ENCODE measurements at regions not wholly inside any gene's neighbourhood (a gene's known extent, or its start where the extent isn't known, plus 50 kb on each side); places are given as distances from the start of the nearest gene placed in this dataset.

DNA sequence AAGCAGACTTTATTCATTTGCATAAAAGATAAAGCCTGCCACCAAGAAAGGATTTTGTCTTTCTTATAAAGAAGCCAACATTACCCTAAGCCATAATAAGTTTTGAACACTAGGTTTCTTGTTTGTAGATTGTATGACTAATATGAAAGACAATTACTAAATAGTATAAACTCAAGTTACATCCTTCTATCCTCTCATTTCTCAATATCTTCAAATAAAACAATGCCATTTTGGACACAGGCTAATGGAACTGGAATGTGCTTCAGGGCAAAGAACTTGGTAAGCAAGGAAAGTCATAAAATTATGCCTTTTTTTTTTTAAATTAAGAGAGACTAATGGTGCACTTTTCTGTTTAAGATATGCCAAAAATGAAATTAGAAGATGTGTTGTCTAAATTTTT lies 137.7 kb downstream of the DKK1 start:
- no peak overlapping the region for H2AFZ ChIP-seq (ENCODE audit: low read length)
- H3K9me3 ChIP-seq (ENCODE audit: low read length), result no peaks in the 10 kb centered on the region
- H3K4me3 ChIP-seq (ENCODE audit: low read depth, low read length, poor library complexity, severe bottlenecking), result no peak overlapping the region
- no peak overlapping the region for H3K9ac ChIP-seq (ENCODE audit: low read length)
- no peak overlapping the region for H3K4me2 ChIP-seq (ENCODE audit: low read length)
- H3K4me1 ChIP-seq (ENCODE audit: insufficient read depth, low read length, severe bottlenecking), result no peaks in the 10 kb centered on the region
- TF ChIP-seq, protein P1, sequence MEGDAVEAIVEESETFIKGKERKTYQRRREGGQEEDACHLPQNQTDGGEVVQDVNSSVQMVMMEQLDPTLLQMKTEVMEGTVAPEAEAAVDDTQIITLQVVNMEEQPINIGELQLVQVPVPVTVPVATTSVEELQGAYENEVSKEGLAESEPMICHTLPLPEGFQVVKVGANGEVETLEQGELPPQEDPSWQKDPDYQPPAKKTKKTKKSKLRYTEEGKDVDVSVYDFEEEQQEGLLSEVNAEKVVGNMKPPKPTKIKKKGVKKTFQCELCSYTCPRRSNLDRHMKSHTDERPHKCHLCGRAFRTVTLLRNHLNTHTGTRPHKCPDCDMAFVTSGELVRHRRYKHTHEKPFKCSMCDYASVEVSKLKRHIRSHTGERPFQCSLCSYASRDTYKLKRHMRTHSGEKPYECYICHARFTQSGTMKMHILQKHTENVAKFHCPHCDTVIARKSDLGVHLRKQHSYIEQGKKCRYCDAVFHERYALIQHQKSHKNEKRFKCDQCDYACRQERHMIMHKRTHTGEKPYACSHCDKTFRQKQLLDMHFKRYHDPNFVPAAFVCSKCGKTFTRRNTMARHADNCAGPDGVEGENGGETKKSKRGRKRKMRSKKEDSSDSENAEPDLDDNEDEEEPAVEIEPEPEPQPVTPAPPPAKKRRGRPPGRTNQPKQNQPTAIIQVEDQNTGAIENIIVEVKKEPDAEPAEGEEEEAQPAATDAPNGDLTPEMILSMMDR (IDR thresholded peaks at IDR 0.05; ENCODE audit: low read length), result no peak
- TF ChIP-seq EZH2 (IDR thresholded peaks at IDR 0.05; ENCODE audit: borderline replicate concordance, low read length), result no peak
- no peaks in the 10 kb centered on the region for H3K79me2 ChIP-seq (ENCODE audit: insufficient read depth, low read length)
- H3K27me3 ChIP-seq (ENCODE audit: insufficient read depth, low read length), result no peaks in the 10 kb centered on the region
- H4K20me1 ChIP-seq (ENCODE audit: insufficient read depth, low read length), result no peaks in the 10 kb centered on the region
- H3K9me2 ChIP-seq (ENCODE audit: low read depth, low read length), result no peaks in the 10 kb centered on the region
- no peaks in the 10 kb centered on the region for H3F3A ChIP-seq (ENCODE audit: insufficient read depth, low read length)
- H3K27ac ChIP-seq (ENCODE audit: low read depth, low read length, poor library complexity, severe bottlenecking), result no peak overlapping the region
- no peaks in the 10 kb centered on the region for H3K36me3 ChIP-seq (ENCODE audit: insufficient read depth, low read length)

DNA sequence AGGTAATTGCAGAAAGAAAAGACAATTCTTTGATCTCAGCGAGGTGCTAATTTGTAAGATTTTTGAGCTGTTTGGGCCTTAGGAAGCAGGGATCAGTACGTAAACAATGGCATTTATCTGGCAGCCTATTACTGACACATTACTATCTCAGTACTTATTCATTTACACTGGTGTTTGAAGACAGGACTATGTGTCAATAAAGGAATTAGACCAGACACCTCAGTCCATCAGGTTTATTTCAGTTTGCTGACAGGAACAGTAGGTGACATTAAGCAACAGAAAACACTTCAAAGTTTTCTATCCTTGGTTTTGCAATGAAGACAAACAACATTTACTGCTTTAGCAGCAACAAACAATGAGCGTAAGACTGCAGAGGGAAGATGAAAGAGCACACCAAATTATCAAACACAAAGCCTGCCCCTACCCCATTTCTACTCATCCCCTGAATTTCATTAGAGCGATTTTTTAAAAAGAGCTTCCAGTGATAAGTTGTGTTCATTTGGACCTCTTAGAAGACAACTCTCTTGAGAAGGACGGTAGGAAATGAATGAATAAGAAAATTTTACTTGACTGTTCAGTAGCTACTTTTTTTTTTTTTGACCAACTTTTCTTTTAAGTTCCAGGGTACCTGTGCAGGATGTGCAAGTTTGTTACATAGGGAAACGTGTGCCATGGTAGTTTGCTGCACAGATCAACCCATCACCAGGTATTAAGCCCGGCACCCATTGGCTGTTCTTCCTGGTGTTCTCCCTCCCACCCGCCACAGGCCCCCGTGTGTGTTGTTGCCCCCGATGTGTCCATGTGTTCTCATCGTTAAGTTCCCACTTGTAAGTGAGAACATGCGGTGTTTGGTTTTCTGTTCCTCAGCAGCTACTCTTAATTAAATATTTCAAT lies 138.8 kb downstream of the DKK1 start:
- Histone ChIP-seq H3K36me3 (ENCODE audit: insufficient read depth, low read length) (no peaks in the 10 kb centered on the region), H3K9ac (ENCODE audit: low read length) (no peak overlapping the region), H3K27me3 (ENCODE audit: insufficient read depth, low read length) (no peaks in the 10 kb centered on the region), H3K4me3 (ENCODE audit: low read depth, low read length, poor library complexity, severe bottlenecking) (no peak overlapping the region), H3K27ac (ENCODE audit: low read depth, low read length, poor library complexity, severe bottlenecking) (no peak overlapping the region), H4K20me1 (ENCODE audit: insufficient read depth, low read length) (no peaks in the 10 kb centered on the region), H3F3A (ENCODE audit: insufficient read depth, low read length) (no peaks in the 10 kb centered on the region), H3K9me2 (ENCODE audit: low read depth, low read length) (no peaks in the 10 kb centered on the region), H3K4me1 (ENCODE audit: insufficient read depth, low read length, severe bottlenecking) (no peaks in the 10 kb centered on the region), H2AFZ (ENCODE audit: low read length) (no peak overlapping the region), H3K4me2 (ENCODE audit: low read length) (no peak overlapping the region), H3K79me2 (ENCODE audit: insufficient read depth, low read length) (no peaks in the 10 kb centered on the region), H3K9me3 (ENCODE audit: low read length) (no peaks in the 10 kb centered on the region)
- TF ChIP-seq EZH2 (IDR thresholded peaks at IDR 0.05; ENCODE audit: borderline replicate concordance, low read length), result no peak
- TF ChIP-seq, protein P1 (IDR thresholded peaks at IDR 0.05; ENCODE audit: low read length), result no peak

- H3K36me3 ChIP-seq (ENCODE audit: insufficient read depth, low read length), result no peaks in the 10 kb centered on the region
- H3K27ac ChIP-seq (ENCODE audit: low read depth, low read length, poor library complexity, severe bottlenecking), result no peak overlapping the region
- H3F3A ChIP-seq (ENCODE audit: insufficient read depth, low read length), result no peaks in the 10 kb centered on the region
- TF ChIP-seq, protein P1 (IDR thresholded peaks at IDR 0.05; ENCODE audit: low read length), result no peak
- TF ChIP-seq EZH2 (IDR thresholded peaks at IDR 0.05; ENCODE audit: borderline replicate concordance, low read length), result no peak
- H2AFZ ChIP-seq (ENCODE audit: low read length), result no peak overlapping the region
- H3K4me3 ChIP-seq (ENCODE audit: low read depth, low read length, poor library complexity, severe bottlenecking), result no peak overlapping the region
- H3K4me1 ChIP-seq (ENCODE audit: insufficient read depth, low read length, severe bottlenecking), result no peaks in the 10 kb centered on the region
- no peaks in the 10 kb centered on the region for H4K20me1 ChIP-seq (ENCODE audit: insufficient read depth, low read length)
- no peaks in the 10 kb centered on the region for H3K27me3 ChIP-seq (ENCODE audit: insufficient read depth, low read length)
- no peaks in the 10 kb centered on the region for H3K9me2 ChIP-seq (ENCODE audit: low read depth, low read length)
- no peaks in the 10 kb centered on the region for H3K9me3 ChIP-seq (ENCODE audit: low read length)
- H3K79me2 ChIP-seq (ENCODE audit: insufficient read depth, low read length), result no peaks in the 10 kb centered on the region
- no peak overlapping the region for H3K4me2 ChIP-seq (ENCODE audit: low read length)
- H3K9ac ChIP-seq (ENCODE audit: low read length), result no peak overlapping the region
These were observed 139.4 kb downstream of the DKK1 start for GRCh38 chr10:52453501-52453900.
